PFSK-1 (cell line): ENCODE measurements at regions not wholly inside any gene's neighbourhood (a gene's known extent, or its start where the extent isn't known, plus 50 kb on each side); places are given as distances from the start of the nearest gene placed in this dataset.

ENCODE experiments used
- POLR2AphosphoS5 ChIP-seq: IDR thresholded peaks from 2 replicates; pipeline ENCODE4 v1.6.1; 2012; ENCODE audit warnings: low read depth, mild to moderate bottlenecking, control low read depth, low read length, moderate library complexity
- TF ChIP-seq, protein P1 (sequence below), 2 experiments: IDR thresholded peaks; 2 replicates each; pipeline versions ENCODE4 v1.6.1 to v1.8.0; 2011 to 2012; ENCODE audit warnings: low read depth in 2 of 2, low read length in 2 of 2, control low read depth in 1 of 2, inconsistent platforms in 1 of 2, mild to moderate bottlenecking in 1 of 2, moderate library complexity in 1 of 2; ENCODE audit not compliant: insufficient read depth in 1 of 2

GRCh38 chr18:73613706-73614340 is 533.8 kb downstream of the FBXO15 start:
- TF ChIP-seq POLR2AphosphoS5, result no peak
- TF ChIP-seq, protein P1, sequence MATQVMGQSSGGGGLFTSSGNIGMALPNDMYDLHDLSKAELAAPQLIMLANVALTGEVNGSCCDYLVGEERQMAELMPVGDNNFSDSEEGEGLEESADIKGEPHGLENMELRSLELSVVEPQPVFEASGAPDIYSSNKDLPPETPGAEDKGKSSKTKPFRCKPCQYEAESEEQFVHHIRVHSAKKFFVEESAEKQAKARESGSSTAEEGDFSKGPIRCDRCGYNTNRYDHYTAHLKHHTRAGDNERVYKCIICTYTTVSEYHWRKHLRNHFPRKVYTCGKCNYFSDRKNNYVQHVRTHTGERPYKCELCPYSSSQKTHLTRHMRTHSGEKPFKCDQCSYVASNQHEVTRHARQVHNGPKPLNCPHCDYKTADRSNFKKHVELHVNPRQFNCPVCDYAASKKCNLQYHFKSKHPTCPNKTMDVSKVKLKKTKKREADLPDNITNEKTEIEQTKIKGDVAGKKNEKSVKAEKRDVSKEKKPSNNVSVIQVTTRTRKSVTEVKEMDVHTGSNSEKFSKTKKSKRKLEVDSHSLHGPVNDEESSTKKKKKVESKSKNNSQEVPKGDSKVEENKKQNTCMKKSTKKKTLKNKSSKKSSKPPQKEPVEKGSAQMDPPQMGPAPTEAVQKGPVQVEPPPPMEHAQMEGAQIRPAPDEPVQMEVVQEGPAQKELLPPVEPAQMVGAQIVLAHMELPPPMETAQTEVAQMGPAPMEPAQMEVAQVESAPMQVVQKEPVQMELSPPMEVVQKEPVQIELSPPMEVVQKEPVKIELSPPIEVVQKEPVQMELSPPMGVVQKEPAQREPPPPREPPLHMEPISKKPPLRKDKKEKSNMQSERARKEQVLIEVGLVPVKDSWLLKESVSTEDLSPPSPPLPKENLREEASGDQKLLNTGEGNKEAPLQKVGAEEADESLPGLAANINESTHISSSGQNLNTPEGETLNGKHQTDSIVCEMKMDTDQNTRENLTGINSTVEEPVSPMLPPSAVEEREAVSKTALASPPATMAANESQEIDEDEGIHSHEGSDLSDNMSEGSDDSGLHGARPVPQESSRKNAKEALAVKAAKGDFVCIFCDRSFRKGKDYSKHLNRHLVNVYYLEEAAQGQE (IDR thresholded peaks at IDR 0.05; ENCODE audit: insufficient read depth in 1 of 2, low read depth in 2 of 2, low read length in 2 of 2), result no peak
